Keratinocyte (primary cell): ENCODE measurements at regions not wholly inside any gene's neighbourhood (a gene's known extent, or its start where the extent isn't known, plus 50 kb on each side); places are given as distances from the start of the nearest gene placed in this dataset.

Experiments used
- DNase-seq: peaks from one replicate; pipeline ENCODE4 v3.0.0-alpha.2; 2011; ENCODE audit warnings: low read depth, missing footprints, low spot score
- FAIRE-seq: peaks from 2 replicates; lab custom pipeline; 2011; peaks lifted over from hg19 to GRCh38; lab: Jason Lieb, UNC
- H2AFZ ChIP-seq: 2 replicates; pipeline ENCODE4 v1.6.0; 2012; ENCODE audit warnings: low read length, control low read depth, inconsistent platforms; ENCODE audit not compliant: control insufficient read depth
- H3K27ac ChIP-seq: 2 replicates; pipeline ENCODE4 v1.5.1; 2011; ENCODE audit warnings: low read length; ENCODE audit not compliant: control insufficient read depth, insufficient read depth
- H3K27me3 ChIP-seq: 3 replicates; pipeline ENCODE4 v1.6.0; 2011; ENCODE audit warnings: low read length; ENCODE audit not compliant: control insufficient read depth, insufficient read depth; ENCODE audit errors: extremely low read depth
- H3K36me3 ChIP-seq, 2 experiments: 2 replicates in 1 of 2; 3 replicates in 1 of 2; pipeline ENCODE4 v1.5.1; 2011; ENCODE audit warnings: low read length in 2 of 2, mild to moderate bottlenecking in 1 of 2; ENCODE audit not compliant: control insufficient read depth in 2 of 2, insufficient read depth in 2 of 2; ENCODE audit errors: extremely low read depth in 1 of 2
- H3K4me1 ChIP-seq: 3 replicates; pipeline ENCODE4 v1.5.1; 2011; ENCODE audit warnings: low read length; ENCODE audit not compliant: control insufficient read depth, insufficient read depth; ENCODE audit errors: extremely low read depth
- H3K4me2 ChIP-seq: 3 replicates; pipeline ENCODE4 v1.6.0; 2011; ENCODE audit warnings: low read depth, low read length; ENCODE audit not compliant: control insufficient read depth, insufficient read depth; ENCODE audit errors: extremely low read depth
- H3K4me3 ChIP-seq, 3 experiments: fragments of 200-600 bp in 1 of 3; sonication (generic) in 1 of 3; 2 replicates in 2 of 3; 3 replicates in 1 of 3; pipeline ENCODE4 v1.5.1; 2011 to 2016; ENCODE audit warnings: low read length in 3 of 3, mild to moderate bottlenecking in 3 of 3, control low read depth in 2 of 3, inconsistent platforms in 1 of 3, low read depth in 1 of 3, mixed read lengths in 1 of 3, mixed run types in 1 of 3, moderate library complexity in 1 of 3; ENCODE audit not compliant: control insufficient read depth in 2 of 3, insufficient read depth in 2 of 3; ENCODE audit errors: extremely low read depth in 1 of 3
- H3K79me2 ChIP-seq: 2 replicates; pipeline ENCODE4 v1.6.0; 2012; ENCODE audit warnings: low read length; ENCODE audit not compliant: control insufficient read depth, insufficient read depth
- H3K9ac ChIP-seq: 3 replicates; pipeline ENCODE4 v1.6.0; 2011; ENCODE audit warnings: low read length; ENCODE audit not compliant: control insufficient read depth, insufficient read depth; ENCODE audit errors: extremely low read depth
- H3K9me1 ChIP-seq: 3 replicates; pipeline ENCODE4 v1.6.0; 2011; ENCODE audit warnings: low read length; ENCODE audit not compliant: control insufficient read depth, insufficient read depth; ENCODE audit errors: extremely low read depth
- H3K9me3 ChIP-seq: 2 replicates; pipeline ENCODE4 v1.5.1; 2012; ENCODE audit warnings: low read depth, low read length; ENCODE audit not compliant: control insufficient read depth
- H4K20me1 ChIP-seq: 3 replicates; pipeline ENCODE4 v1.6.0; 2011; ENCODE audit warnings: low read length; ENCODE audit not compliant: control insufficient read depth, insufficient read depth; ENCODE audit errors: extremely low read depth
- EZH2 ChIP-seq: IDR thresholded peaks from one replicate; pipeline ENCODE4 v1.6.1; 2012; ENCODE audit warnings: inconsistent platforms, mild to moderate bottlenecking, low read length, moderate library complexity
- dilution Hi-C: fragments of 300-500 bp; cut with MboI; formaldehyde crosslinking; loops from one replicate; pipeline ENCODE4 v1.7.0; 2020; ENCODE audit warnings: low sequenced_read_pairs; ENCODE audit not compliant: extremely low pct_ligation_motif_present
- TF ChIP-seq, protein P1 (sequence below), 3 experiments: IDR thresholded peaks in 1 of 3; conservative IDR thresholded peaks in 1 of 3; optimal IDR thresholded peaks in 1 of 3; 2 replicates in 2 of 3; 3 replicates in 1 of 3; pipeline versions ENCODE3 to v1.5.1; 2011; ENCODE audit warnings: low read length in 3 of 3, mild to moderate bottlenecking in 3 of 3, moderate library complexity in 2 of 3, control low read depth in 1 of 3, inconsistent platforms in 1 of 3; ENCODE audit not compliant: insufficient read depth in 2 of 3; ENCODE audit errors: extremely low read depth in 1 of 3

DNA sequence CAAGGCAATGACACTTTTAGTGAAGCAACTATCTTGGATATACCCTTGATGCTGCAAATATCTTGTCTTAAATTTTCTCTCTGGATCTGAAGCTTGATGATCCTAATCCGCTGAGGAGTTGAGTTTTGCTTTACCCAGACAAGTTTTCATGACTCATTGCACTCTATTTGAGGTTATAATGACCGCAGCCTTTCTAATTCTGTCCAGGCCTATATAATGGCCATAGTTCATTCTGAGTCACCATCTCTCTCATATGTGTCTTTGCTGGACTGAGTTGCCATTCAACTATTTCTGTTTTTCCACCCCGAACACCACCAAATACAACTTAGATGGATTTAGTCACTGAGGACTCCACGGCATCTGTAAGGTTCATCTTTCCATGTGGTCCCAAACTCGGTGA, 802.1 kb upstream of the FAM98A start:
- no peak overlapping the region for H2AFZ ChIP-seq
- H3K27ac ChIP-seq, result no peak overlapping the region
- no peaks in the 10 kb centered on the region for H3K27me3 ChIP-seq
- H3K4me1 ChIP-seq, result no peaks in the 10 kb centered on the region
- H3K9me3 ChIP-seq, result no peaks in the 10 kb centered on the region
- H4K20me1 ChIP-seq, result no peaks in the 10 kb centered on the region
- DNase-seq, result no peak
- no peak overlapping the region for H3K4me2 ChIP-seq
- H3K9me1 ChIP-seq, result no peaks in the 10 kb centered on the region
- H3K79me2 ChIP-seq, result no peaks in the 10 kb centered on the region
- dilution Hi-C loops, result no loop called here
- no peak overlapping the region for H3K9ac ChIP-seq
- H3K4me3 ChIP-seq, result no peak overlapping the region
- TF ChIP-seq, protein P1, sequence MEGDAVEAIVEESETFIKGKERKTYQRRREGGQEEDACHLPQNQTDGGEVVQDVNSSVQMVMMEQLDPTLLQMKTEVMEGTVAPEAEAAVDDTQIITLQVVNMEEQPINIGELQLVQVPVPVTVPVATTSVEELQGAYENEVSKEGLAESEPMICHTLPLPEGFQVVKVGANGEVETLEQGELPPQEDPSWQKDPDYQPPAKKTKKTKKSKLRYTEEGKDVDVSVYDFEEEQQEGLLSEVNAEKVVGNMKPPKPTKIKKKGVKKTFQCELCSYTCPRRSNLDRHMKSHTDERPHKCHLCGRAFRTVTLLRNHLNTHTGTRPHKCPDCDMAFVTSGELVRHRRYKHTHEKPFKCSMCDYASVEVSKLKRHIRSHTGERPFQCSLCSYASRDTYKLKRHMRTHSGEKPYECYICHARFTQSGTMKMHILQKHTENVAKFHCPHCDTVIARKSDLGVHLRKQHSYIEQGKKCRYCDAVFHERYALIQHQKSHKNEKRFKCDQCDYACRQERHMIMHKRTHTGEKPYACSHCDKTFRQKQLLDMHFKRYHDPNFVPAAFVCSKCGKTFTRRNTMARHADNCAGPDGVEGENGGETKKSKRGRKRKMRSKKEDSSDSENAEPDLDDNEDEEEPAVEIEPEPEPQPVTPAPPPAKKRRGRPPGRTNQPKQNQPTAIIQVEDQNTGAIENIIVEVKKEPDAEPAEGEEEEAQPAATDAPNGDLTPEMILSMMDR (optimal IDR thresholded peaks at IDR 0.05 in 1 of 3, IDR thresholded peaks at IDR 0.05 in 1 of 3, conservative IDR thresholded peaks at IDR 0.05 in 1 of 3; ENCODE audit: extremely low read depth in 1 of 3, insufficient read depth in 2 of 3, low read length in 3 of 3), result no peak
- no peak for TF ChIP-seq EZH2
- no peak for FAIRE-seq
- H3K36me3 ChIP-seq, result no peaks in the 10 kb centered on the region

DNA sequence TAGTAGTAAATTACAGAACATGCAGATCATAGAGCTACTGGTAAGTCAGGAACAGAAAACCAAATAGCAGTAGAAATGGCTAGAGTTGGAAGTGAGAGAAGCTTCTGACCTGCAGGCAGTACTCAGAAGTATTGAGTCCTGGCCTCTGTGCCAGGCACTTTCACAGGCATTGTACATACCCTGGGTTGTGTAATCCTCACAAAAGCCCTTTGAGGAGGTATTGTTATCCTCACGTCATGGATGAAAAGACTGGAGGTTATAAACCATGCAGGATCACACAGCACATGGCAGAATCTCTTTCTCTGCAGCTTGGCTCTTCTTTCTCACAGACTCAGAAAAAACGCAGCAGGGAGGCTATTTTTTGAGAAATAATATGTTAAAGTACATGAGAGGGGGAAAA, 789.3 kb upstream of the FAM98A start:
- no peak for TF ChIP-seq EZH2
- TF ChIP-seq, protein P1 (optimal IDR thresholded peaks at IDR 0.05 in 1 of 3, IDR thresholded peaks at IDR 0.05 in 1 of 3, conservative IDR thresholded peaks at IDR 0.05 in 1 of 3; ENCODE audit: extremely low read depth in 1 of 3, insufficient read depth in 2 of 3, low read length in 3 of 3), result no peak
- H3K9ac ChIP-seq, result no peak overlapping the region
- H3K4me2 ChIP-seq, result no peak overlapping the region
- H4K20me1 ChIP-seq, result no peaks in the 10 kb centered on the region
- no peak overlapping the region for H2AFZ ChIP-seq
- H3K4me3 ChIP-seq, result no peak overlapping the region
- H3K9me3 ChIP-seq, result no peaks in the 10 kb centered on the region
- dilution Hi-C loops, result no loop called here
- FAIRE-seq (no peak), DNase-seq (no peak)
- H3K4me1 ChIP-seq, result no peaks in the 10 kb centered on the region
- H3K27ac ChIP-seq, result no peak overlapping the region
- no peaks in the 10 kb centered on the region for H3K9me1 ChIP-seq
- H3K27me3 ChIP-seq, result no peaks in the 10 kb centered on the region
- no peaks in the 10 kb centered on the region for H3K36me3 ChIP-seq
- H3K79me2 ChIP-seq, result no peaks in the 10 kb centered on the region
